ENCODE measurements at regions not wholly inside any gene's neighbourhood (a gene's known extent, or its start where the extent isn't known, plus 50 kb on each side); places are given as distances from the start of the nearest gene placed in this dataset.
A peak's percentile ranks its signal among the peaks of the same experiment; 100 is the strongest.

GRCh38 chr4:124321364-124321763 is 391.2 kb downstream of the ANKRD50 start:
- Histone ChIP-seq H3K27me3 (ENCODE audit: control insufficient read depth, extremely low read depth, insufficient read depth, low read length) (no peaks in the 10 kb centered on the region), H3K36me3 (ENCODE audit: control insufficient read depth in 2 of 2, extremely low read depth in 1 of 2, insufficient read depth in 2 of 2, low read length in 2 of 2) (no peaks in the 10 kb centered on the region), H3K4me2 (ENCODE audit: control insufficient read depth, extremely low read depth, insufficient read depth, low read depth, low read length) (no peak overlapping the region), H3K27ac (ENCODE audit: control insufficient read depth, insufficient read depth, low read length) (no peak overlapping the region), H2AFZ (ENCODE audit: control insufficient read depth, low read length) (no peak overlapping the region), H3K9ac (ENCODE audit: control insufficient read depth, extremely low read depth, insufficient read depth, low read length) (no peak overlapping the region), H3K9me1 (ENCODE audit: control insufficient read depth, extremely low read depth, insufficient read depth, low read length) (no peaks in the 10 kb centered on the region), H4K20me1 (ENCODE audit: control insufficient read depth, extremely low read depth, insufficient read depth, low read length) (no peaks in the 10 kb centered on the region), H3K4me1 (ENCODE audit: control insufficient read depth, extremely low read depth, insufficient read depth, low read length) (no peaks in the 10 kb centered on the region), H3K79me2 (ENCODE audit: control insufficient read depth, insufficient read depth, low read length) (no peaks in the 10 kb centered on the region), H3K9me3 (ENCODE audit: control insufficient read depth, low read depth, low read length) (no peaks in the 10 kb centered on the region), H3K4me3 (ENCODE audit: control insufficient read depth in 2 of 3, extremely low read depth in 1 of 3, insufficient read depth in 2 of 3, low read depth in 1 of 3, low read length in 3 of 3) (no peak overlapping the region)
- TF ChIP-seq, protein P1, sequence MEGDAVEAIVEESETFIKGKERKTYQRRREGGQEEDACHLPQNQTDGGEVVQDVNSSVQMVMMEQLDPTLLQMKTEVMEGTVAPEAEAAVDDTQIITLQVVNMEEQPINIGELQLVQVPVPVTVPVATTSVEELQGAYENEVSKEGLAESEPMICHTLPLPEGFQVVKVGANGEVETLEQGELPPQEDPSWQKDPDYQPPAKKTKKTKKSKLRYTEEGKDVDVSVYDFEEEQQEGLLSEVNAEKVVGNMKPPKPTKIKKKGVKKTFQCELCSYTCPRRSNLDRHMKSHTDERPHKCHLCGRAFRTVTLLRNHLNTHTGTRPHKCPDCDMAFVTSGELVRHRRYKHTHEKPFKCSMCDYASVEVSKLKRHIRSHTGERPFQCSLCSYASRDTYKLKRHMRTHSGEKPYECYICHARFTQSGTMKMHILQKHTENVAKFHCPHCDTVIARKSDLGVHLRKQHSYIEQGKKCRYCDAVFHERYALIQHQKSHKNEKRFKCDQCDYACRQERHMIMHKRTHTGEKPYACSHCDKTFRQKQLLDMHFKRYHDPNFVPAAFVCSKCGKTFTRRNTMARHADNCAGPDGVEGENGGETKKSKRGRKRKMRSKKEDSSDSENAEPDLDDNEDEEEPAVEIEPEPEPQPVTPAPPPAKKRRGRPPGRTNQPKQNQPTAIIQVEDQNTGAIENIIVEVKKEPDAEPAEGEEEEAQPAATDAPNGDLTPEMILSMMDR (optimal IDR thresholded peaks at IDR 0.05 in 1 of 3, IDR thresholded peaks at IDR 0.05 in 1 of 3, conservative IDR thresholded peaks at IDR 0.05 in 1 of 3; ENCODE audit: extremely low read depth in 1 of 3, insufficient read depth in 2 of 3, low read length in 3 of 3): peak in 1 of 3 experiments; percentile 3
- TF ChIP-seq EZH2 (IDR thresholded peaks at IDR 0.05; ENCODE audit: low read length): no peak
- dilution Hi-C loops (cut with MboI; ENCODE audit: extremely low pct_ligation_motif_present, low sequenced_read_pairs): no loop called here
- DNase-seq (ENCODE audit: low read depth, low spot score) (no peak), FAIRE-seq (no peak)

- H3K79me2 ChIP-seq (ENCODE audit: control insufficient read depth, insufficient read depth, low read length): no peaks in the 10 kb centered on the region
- H3K9me3 ChIP-seq (ENCODE audit: control insufficient read depth, low read depth, low read length): no peaks in the 10 kb centered on the region
- dilution Hi-C loops (cut with MboI; ENCODE audit: extremely low pct_ligation_motif_present, low sequenced_read_pairs): no loop called here
- TF ChIP-seq, protein P1 (optimal IDR thresholded peaks at IDR 0.05 in 1 of 3, IDR thresholded peaks at IDR 0.05 in 1 of 3, conservative IDR thresholded peaks at IDR 0.05 in 1 of 3; ENCODE audit: extremely low read depth in 1 of 3, insufficient read depth in 2 of 3, low read length in 3 of 3): peak in 2 of 3 experiments; percentile 8 to 34
- TF ChIP-seq EZH2 (IDR thresholded peaks at IDR 0.05; ENCODE audit: low read length): no peak
- H3K27ac ChIP-seq (ENCODE audit: control insufficient read depth, insufficient read depth, low read length): no peak overlapping the region
- no peak overlapping the region for H3K4me3 ChIP-seq (ENCODE audit: control insufficient read depth in 2 of 3, extremely low read depth in 1 of 3, insufficient read depth in 2 of 3, low read depth in 1 of 3, low read length in 3 of 3)
- no peaks in the 10 kb centered on the region for H3K27me3 ChIP-seq (ENCODE audit: control insufficient read depth, extremely low read depth, insufficient read depth, low read length)
- DNase-seq (ENCODE audit: low read depth, low spot score): no peak
- H4K20me1 ChIP-seq (ENCODE audit: control insufficient read depth, extremely low read depth, insufficient read depth, low read length): no peaks in the 10 kb centered on the region
- no peak overlapping the region for H3K9ac ChIP-seq (ENCODE audit: control insufficient read depth, extremely low read depth, insufficient read depth, low read length)
- H3K9me1 ChIP-seq (ENCODE audit: control insufficient read depth, extremely low read depth, insufficient read depth, low read length): no peaks in the 10 kb centered on the region
- no peak overlapping the region for H2AFZ ChIP-seq (ENCODE audit: control insufficient read depth, low read length)
- H3K4me1 ChIP-seq (ENCODE audit: control insufficient read depth, extremely low read depth, insufficient read depth, low read length): no peaks in the 10 kb centered on the region
- H3K4me2 ChIP-seq (ENCODE audit: control insufficient read depth, extremely low read depth, insufficient read depth, low read depth, low read length): no peak overlapping the region
- peak; percentile 61 for FAIRE-seq
- no peaks in the 10 kb centered on the region for H3K36me3 ChIP-seq (ENCODE audit: control insufficient read depth in 2 of 2, extremely low read depth in 1 of 2, insufficient read depth in 2 of 2, low read length in 2 of 2)
Measured at GRCh38 chr4:124322234-124323065, 390.1 kb downstream of the ANKRD50 start.
